Sigmoid colon (tissue), 6 donors: ENCODE measurements at regions not wholly inside any gene's neighbourhood (a gene's known extent, or its start where the extent isn't known, plus 50 kb on each side); places are given as distances from the start of the nearest gene placed in this dataset.

Experiments used
- DNase-seq: peaks from one replicate; pipeline ENCODE4 v3.0.0-alpha.2; 2019
- H3K27ac ChIP-seq, 4 donors: fragments of 200-600 bp; sonication (generic); one replicate each; pipeline ENCODE4 v1.5.1; 2016 to 2019; ENCODE audit warnings: mild to moderate bottlenecking in 1 of 4
- H3K27me3 ChIP-seq, 3 donors: fragments of 200-600 bp; sonication (generic); one replicate each; pipeline ENCODE4 v1.5.1; 2019; ENCODE audit warnings: mild to moderate bottlenecking in 1 of 3
- H3K36me3 ChIP-seq, 4 donors: fragments of 200-600 bp; sonication (generic); one replicate each; pipeline ENCODE4 v1.5.1; 2016 to 2019
- H3K4me1 ChIP-seq, 4 donors: fragments of 200-600 bp; sonication (generic); one replicate each; pipeline ENCODE4 v1.5.1; 2017 to 2019
- H3K4me3 ChIP-seq, 4 donors: fragments of 200-600 bp; sonication (generic); one replicate each; pipeline ENCODE4 v1.5.1; 2017 to 2019; ENCODE audit warnings: mild to moderate bottlenecking in 2 of 4, moderate library complexity in 1 of 4
- H3K9me3 ChIP-seq, 4 donors: fragments of 200-600 bp in 3 of 4; sonication (generic) in 3 of 4; one replicate each; pipeline versions ENCODE4 v1.5.1 to v1.6.1; 2013 to 2019
- CTCF ChIP-seq, 4 experiments: fragments of 450-650 bp in 3 of 4; fragments of 200-600 bp in 1 of 4; IDR thresholded peaks; one replicate each; pipeline ENCODE4 v1.5.1; 2016 to 2019; ENCODE audit warnings: antibody characterized with exemption in 4 of 4, mild to moderate bottlenecking in 3 of 4, moderate library complexity in 2 of 4
- EP300 ChIP-seq, 4 donors: sonication (generic); formaldehyde crosslinking; IDR thresholded peaks; one replicate each; pipeline ENCODE4 v1.6.1; 2017; ENCODE audit warnings: antibody characterized with exemption in 4 of 4
- POLR2A ChIP-seq, 2 donors: fragments of 450-650 bp; IDR thresholded peaks; one replicate each; pipeline ENCODE4 v1.6.1; 2016; ENCODE audit warnings: antibody characterized with exemption in 2 of 2, mild to moderate bottlenecking in 2 of 2, moderate library complexity in 2 of 2
- POLR2AphosphoS5 ChIP-seq, 4 donors: sonication (generic); formaldehyde crosslinking; IDR thresholded peaks; one replicate each; pipeline ENCODE4 v1.6.1; 2017; ENCODE audit warnings: antibody characterized with exemption in 4 of 4
- WGBS, 2 donors: extraction: QIAGEN DNeasy Blood & Tissue Kit; methylation state at CpG; one replicate each; pipeline ENCODE4 v1.1.7; 2013; 5-methylcytosine and 5-hydroxymethylcytosine counted together
- intact Hi-C: fragments of 100-400 bp; cut with DNase I; formaldehyde crosslinking; loops from one replicate; pipeline ENCODE4 v1.15.1; 2023
- donor health status: healthy with polysubstance abuse.
- donor health status: healthy.

GRCh38 chr18:28961669-28962228 is 784.8 kb upstream of the CDH2 start:
- intact Hi-C loops, result no loop called here
- H3K27ac ChIP-seq, result no peak overlapping the region

GRCh38 chr18:28960146-28960545 is 783.2 kb upstream of the CDH2 start:
- Histone ChIP-seq H3K9me3 (no peaks in the 10 kb centered on the region), H3K4me3 (no peak overlapping the region), H3K4me1 (no peaks in the 10 kb centered on the region), H3K27ac (no peak overlapping the region), H3K36me3 (no peaks in the 10 kb centered on the region), H3K27me3 (no peaks in the 10 kb centered on the region)
- WGBS, 2 donors, result 75 to 76% methylated on average over 2 of the region's 2 CpGs
- intact Hi-C loops, result no loop called here
- TF ChIP-seq EP300 (IDR thresholded peaks at IDR 0.05) (no peak), CTCF (IDR thresholded peaks at IDR 0.05) (no peak), POLR2A (IDR thresholded peaks at IDR 0.05) (no peak), POLR2AphosphoS5 (IDR thresholded peaks at IDR 0.05) (no peak)
- DNase-seq, result no peak

More at GRCh38 chr18:28961669-28962228, 784.8 kb upstream of the CDH2 start:
- H3K36me3 ChIP-seq, result no peaks in the 10 kb centered on the region
- H3K4me3 ChIP-seq, result no peak overlapping the region
- DNase-seq, result no peak
- TF ChIP-seq POLR2A (IDR thresholded peaks at IDR 0.05) (no peak), CTCF (IDR thresholded peaks at IDR 0.05) (peak in 1 of 4 experiments; percentile 45)
- H3K27me3 ChIP-seq, result no peaks in the 10 kb centered on the region
- H3K9me3 ChIP-seq, result no peaks in the 10 kb centered on the region
- 72 to 79% methylated on average over 8 of the region's 8 CpGs for WGBS, 2 donors
- H3K4me1 ChIP-seq, result no peaks in the 10 kb centered on the region

GRCh38 chr18:28952339-28952738 is 775.4 kb upstream of the CDH2 start:
- H3K27me3 ChIP-seq, result no peaks in the 10 kb centered on the region
- H3K27ac ChIP-seq, result no peak overlapping the region
- TF ChIP-seq EP300 (IDR thresholded peaks at IDR 0.05), result no peak
- no peak for TF ChIP-seq POLR2A (IDR thresholded peaks at IDR 0.05)
- TF ChIP-seq POLR2AphosphoS5 (IDR thresholded peaks at IDR 0.05), result no peak
- TF ChIP-seq CTCF (IDR thresholded peaks at IDR 0.05), result no peak
- intact Hi-C loops, result no loop called here
- no peak overlapping the region for H3K4me3 ChIP-seq
- H3K36me3 ChIP-seq, result no peaks in the 10 kb centered on the region
- no peaks in the 10 kb centered on the region for H3K9me3 ChIP-seq
- no peak for DNase-seq
- H3K4me1 ChIP-seq, result no peaks in the 10 kb centered on the region

GRCh38 chr18:28947900-28948299 is 771.0 kb upstream of the CDH2 start:
- 73 to 79% methylated on average over 1 of the region's 1 CpG for WGBS, 2 donors
- Histone ChIP-seq H3K4me1 (no peaks in the 10 kb centered on the region), H3K36me3 (no peaks in the 10 kb centered on the region), H3K9me3 (no peaks in the 10 kb centered on the region), H3K27me3 (no peaks in the 10 kb centered on the region), H3K27ac (no peak overlapping the region), H3K4me3 (no peak overlapping the region)
- intact Hi-C loops, result no loop called here
- TF ChIP-seq POLR2AphosphoS5 (IDR thresholded peaks at IDR 0.05) (no peak), CTCF (IDR thresholded peaks at IDR 0.05) (no peak), EP300 (IDR thresholded peaks at IDR 0.05) (no peak), POLR2A (IDR thresholded peaks at IDR 0.05) (no peak)
- DNase-seq, result no peak

- no peak overlapping the region for H3K27ac ChIP-seq
These were observed 769.5 kb upstream of the CDH2 start for GRCh38 chr18:28946471-28946870.

More at GRCh38 chr18:28946471-28946870, 769.5 kb upstream of the CDH2 start:
- H3K4me3 ChIP-seq, result no peak overlapping the region
- 35 to 58% methylated on average over 1 of the region's 1 CpG for WGBS, 2 donors
- H3K36me3 ChIP-seq, result no peaks in the 10 kb centered on the region
- intact Hi-C loops, result no loop called here
- DNase-seq, result no peak
- H3K4me1 ChIP-seq, result no peaks in the 10 kb centered on the region
- H3K9me3 ChIP-seq, result peaks cover 0 to 3% (median 0%) of the 10 kb centered on the region in 4 donors
- TF ChIP-seq CTCF (IDR thresholded peaks at IDR 0.05) (no peak), EP300 (IDR thresholded peaks at IDR 0.05) (no peak), POLR2AphosphoS5 (IDR thresholded peaks at IDR 0.05) (no peak), POLR2A (IDR thresholded peaks at IDR 0.05) (no peak)
- H3K27me3 ChIP-seq, result no peaks in the 10 kb centered on the region
